Kidney (tissue), 13 donors: ENCODE measurements at regions not wholly inside any gene's neighbourhood (a gene's known extent, or its start where the extent isn't known, plus 50 kb on each side); places are given as distances from the start of the nearest gene placed in this dataset.

Experiments
- DNase-seq, 5 donors: peaks; one replicate each; pipeline ENCODE4 v3.0.0-alpha.2; 2013 to 2020
- FAIRE-seq: peaks from 2 replicates; lab custom pipeline; 2012; peaks lifted over from hg19 to GRCh38; lab: Jason Lieb, UNC
- H3K27ac ChIP-seq, 2 donors: one replicate each; pipeline ENCODE4 v1.7.0; 2013; ENCODE audit warnings: low read depth in 2 of 2, low read length in 2 of 2, inconsistent platforms in 1 of 2
- H3K27me3 ChIP-seq: one replicate; pipeline ENCODE4 v1.7.1; 2013; ENCODE audit warnings: low read length, inconsistent platforms; ENCODE audit not compliant: control insufficient read depth, insufficient read depth
- H3K36me3 ChIP-seq, 3 donors: one replicate each; pipeline versions ENCODE4 v1.7.0 to v1.7.1; 2013; ENCODE audit warnings: low read length in 3 of 3, control low read depth in 1 of 3, inconsistent platforms in 1 of 3; ENCODE audit not compliant: insufficient read depth in 3 of 3, control insufficient read depth in 2 of 3
- H3K4me1 ChIP-seq, 3 donors: one replicate each; pipeline versions ENCODE4 v1.7.0 to v1.7.1; 2013; ENCODE audit warnings: low read length in 3 of 3, inconsistent platforms in 1 of 3, low read depth in 1 of 3; ENCODE audit not compliant: control insufficient read depth in 2 of 3, insufficient read depth in 2 of 3
- H3K4me3 ChIP-seq, 3 donors: one replicate each; pipeline versions ENCODE4 v1.7.0 to v1.8.1; 2013; ENCODE audit warnings: low read length in 3 of 3, control low read depth in 1 of 3, inconsistent platforms in 1 of 3
- H3K9ac ChIP-seq, 3 donors: one replicate each; pipeline versions ENCODE4 v1.7.0 to v1.7.1; 2013; ENCODE audit warnings: low read length in 3 of 3, control low read depth in 1 of 3, inconsistent platforms in 1 of 3
- H3K9me3 ChIP-seq, 3 donors: one replicate each; pipeline versions ENCODE4 v1.7.0 to v1.7.1; 2013; ENCODE audit warnings: low read length in 3 of 3, control low read depth in 1 of 3, inconsistent platforms in 1 of 3; ENCODE audit not compliant: control insufficient read depth in 2 of 3, insufficient read depth in 1 of 3
- CTCF ChIP-seq: IDR thresholded peaks from 3 replicates; pipeline ENCODE4 v1.5.1; 2012; ENCODE audit warnings: mild to moderate bottlenecking, moderate library complexity, borderline replicate concordance; ENCODE audit not compliant: insufficient read depth; ENCODE audit errors: extremely low read depth
- intact Hi-C: fragments of 100-400 bp; cut with DNase I; formaldehyde crosslinking; loops from one replicate; pipeline ENCODE4 v1.11.1; 2022
- donor health status: control.
- donor health status: control.
- donor health status: control.
- donor health status: control.
- donor health status: control.
- donor health status: DM: yes; HTN: yes; CAD: no.
- donor health status: Normal renal cell carcinoma (clear cell type).

GRCh38 chr16:85535352-85536072 is 77.6 kb upstream of the GSE1 start:
- H3K4me1 ChIP-seq = peaks cover 0 to 17% (median 16%) of the 10 kb centered on the region in 3 donors
- no peaks in the 10 kb centered on the region for H3K27me3 ChIP-seq
- H3K9ac ChIP-seq = no peak overlapping the region
- peak in 2 of 5 donors; percentile 60 to 71 for DNase-seq
- intact Hi-C loops = no loop called here
- no peak for TF ChIP-seq CTCF
- H3K9me3 ChIP-seq = peaks cover 0 to 4% (median 0%) of the 10 kb centered on the region in 3 donors
- no peak overlapping the region for H3K4me3 ChIP-seq
- no peak overlapping the region for H3K27ac ChIP-seq
- H3K36me3 ChIP-seq = no peaks in the 10 kb centered on the region
- no peak for FAIRE-seq

DNA sequence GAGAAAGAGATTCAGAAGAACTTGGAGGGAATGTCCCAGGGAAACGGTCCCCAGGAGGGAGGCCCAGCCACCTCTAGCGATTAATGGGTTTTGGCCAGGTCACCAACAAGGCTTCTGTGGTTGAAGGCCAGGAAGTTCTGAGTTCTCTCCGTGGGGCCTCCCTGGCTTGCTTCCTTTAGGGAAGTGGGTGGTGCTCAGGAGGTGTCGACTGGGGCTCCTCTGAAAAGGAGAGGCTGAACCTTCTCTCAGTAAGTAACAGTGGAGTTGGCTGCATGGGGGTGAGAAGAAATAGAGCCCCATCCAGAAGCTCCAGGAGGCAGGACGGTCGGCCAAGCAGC is 77.1 kb upstream of the GSE1 start:
- H3K4me1 ChIP-seq = peaks cover 0 to 17% (median 14%) of the 10 kb centered on the region in 3 donors
- H3K27ac ChIP-seq = no peak overlapping the region
- intact Hi-C loops = no loop called here
- TF ChIP-seq CTCF = no peak
- no peak for FAIRE-seq
- H3K9me3 ChIP-seq = peaks cover 0 to 4% (median 0%) of the 10 kb centered on the region in 3 donors
- H3K36me3 ChIP-seq = no peaks in the 10 kb centered on the region
- no peaks in the 10 kb centered on the region for H3K27me3 ChIP-seq
- no peak overlapping the region for H3K4me3 ChIP-seq
- peak in 2 of 5 donors; percentile 46 to 66 for DNase-seq
- no peak overlapping the region for H3K9ac ChIP-seq

DNA sequence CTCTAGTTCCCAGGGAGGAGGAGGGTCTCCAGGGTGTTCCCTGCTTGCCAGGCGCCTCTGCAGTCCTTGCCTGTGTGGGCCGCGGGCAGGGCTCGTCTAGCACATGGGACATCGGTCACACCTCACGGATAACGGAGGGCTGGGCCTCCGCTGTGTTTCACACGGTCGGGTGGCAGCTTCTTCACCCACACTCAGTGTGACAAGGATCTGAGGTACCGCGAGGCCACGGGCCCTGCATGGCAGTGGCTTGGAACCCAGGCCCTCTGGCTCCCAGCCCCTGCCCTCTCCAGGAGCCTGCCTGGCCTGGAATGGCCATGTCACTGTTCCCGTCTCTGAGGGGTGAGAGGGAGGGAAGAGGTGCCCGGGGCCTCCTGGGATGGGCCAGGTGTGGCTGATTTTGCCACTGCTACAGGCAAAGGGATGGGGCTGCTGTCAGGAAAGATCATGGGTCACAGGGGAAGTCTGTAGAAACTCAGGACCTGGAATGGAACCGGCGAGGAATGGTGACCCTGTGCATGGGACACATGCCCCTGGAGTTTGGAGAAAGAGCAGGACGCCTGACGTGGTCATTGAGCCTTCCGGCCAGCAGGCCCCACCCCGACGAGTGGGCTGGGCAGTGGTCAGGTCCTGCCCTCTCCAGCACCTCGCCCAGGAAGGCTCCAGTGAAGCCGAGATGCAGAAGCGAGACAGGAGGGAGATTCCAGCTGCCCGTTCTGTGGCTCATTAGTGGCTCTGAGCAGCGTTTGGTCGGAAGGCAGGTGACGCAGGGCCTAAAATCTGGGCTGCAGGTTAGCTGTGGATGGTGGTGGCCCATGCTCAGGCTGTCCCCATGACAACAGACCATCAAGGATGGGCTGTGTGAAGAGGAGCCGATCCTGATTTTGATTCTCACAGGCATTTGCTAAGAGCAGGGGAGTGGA is 76.5 kb upstream of the GSE1 start:
- peak in 3 of 5 donors; percentile 47 to 67 (median 51) for DNase-seq
- no peak overlapping the region for H3K9ac ChIP-seq
- no peak for TF ChIP-seq CTCF
- no peak overlapping the region for H3K4me3 ChIP-seq
- intact Hi-C loops = no loop called here
- no peak overlapping the region for H3K27ac ChIP-seq
- H3K36me3 ChIP-seq = no peaks in the 10 kb centered on the region
- no peak for FAIRE-seq
- no peaks in the 10 kb centered on the region for H3K27me3 ChIP-seq
- peaks cover 0 to 17% (median 13%) of the 10 kb centered on the region in 3 donors for H3K4me1 ChIP-seq
- H3K9me3 ChIP-seq = peaks cover 0 to 4% (median 0%) of the 10 kb centered on the region in 3 donors
